ENCODE measurements at regions not wholly inside any gene's neighbourhood (a gene's known extent, or its start where the extent isn't known, plus 50 kb on each side); places are given as distances from the start of the nearest gene placed in this dataset.
"Not testable (repeated sequence)": the region's sequence is repeated elsewhere in the genome, so short reads cannot be mapped to it uniquely, and the experiment has no call there.

DNA sequence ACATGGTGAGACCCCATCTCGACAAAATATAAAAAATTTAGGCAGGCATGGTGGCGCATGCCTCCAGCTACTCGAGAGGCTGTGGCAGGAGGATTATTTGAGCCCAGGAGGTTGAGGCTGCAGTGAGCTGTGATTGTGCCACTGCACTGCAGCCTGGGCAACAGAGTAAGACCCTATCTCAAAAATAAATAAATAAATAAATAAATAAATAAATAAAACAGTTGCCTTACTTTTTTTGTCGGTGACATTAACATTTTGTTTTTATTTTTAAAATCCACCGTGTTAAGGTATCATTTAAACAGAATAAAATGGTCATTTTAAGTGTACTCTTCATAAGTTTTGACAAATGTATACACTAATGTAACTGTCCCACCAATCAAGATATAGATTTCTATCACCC is 57.0 kb downstream of the RASL11A start:
- no peak for DNase-seq

DNA sequence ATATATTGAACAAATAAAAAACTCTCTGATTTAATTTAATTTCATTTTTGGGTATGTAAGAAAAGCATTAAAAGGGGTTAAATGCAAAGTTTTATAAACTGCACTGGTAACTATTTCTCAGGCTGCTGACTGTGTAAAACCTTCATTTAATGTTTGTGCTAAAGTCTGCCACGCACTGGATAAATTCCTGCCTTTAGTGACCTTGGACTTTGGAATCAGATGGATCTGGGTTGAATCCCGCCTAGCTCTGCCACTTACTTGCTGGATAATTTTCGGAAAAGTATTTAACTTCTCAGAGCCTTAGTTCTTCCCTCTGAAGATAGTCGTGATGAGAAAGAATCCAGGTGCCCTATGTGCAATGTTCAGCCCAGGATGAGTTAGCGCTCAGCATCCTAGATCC is 58.6 kb downstream of the RASL11A start:
- no peak for DNase-seq

DNA sequence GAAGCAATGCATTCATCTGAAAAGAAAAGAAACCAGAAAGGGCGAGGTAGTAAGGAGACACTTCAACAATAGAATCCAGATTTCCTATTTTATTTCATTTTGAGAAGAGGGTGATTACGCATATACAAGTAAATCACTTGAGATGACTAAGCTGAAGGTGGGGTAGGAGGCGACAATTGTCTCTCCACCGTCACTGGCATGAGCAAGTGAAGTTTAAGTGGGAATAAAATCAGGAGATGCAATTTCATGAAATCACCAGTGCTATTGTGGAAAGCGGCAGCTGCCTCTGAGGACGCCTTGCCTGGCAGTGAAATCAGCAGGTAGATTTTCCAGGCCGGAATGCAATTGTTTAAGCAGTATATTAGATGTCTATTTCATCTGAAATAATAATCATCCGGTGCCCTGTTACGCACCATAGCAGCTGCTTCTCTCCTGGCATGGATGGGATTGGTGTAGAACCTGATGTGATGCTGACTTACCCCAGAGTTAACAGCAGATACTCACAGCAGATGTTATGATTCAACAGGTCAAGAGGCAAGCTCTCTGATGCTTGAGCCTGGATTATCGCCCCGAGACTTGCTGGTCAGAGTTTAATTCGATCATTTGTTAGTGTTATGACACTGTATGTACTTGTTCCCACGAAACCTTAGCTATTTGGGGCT is 64.3 kb downstream of the RASL11A start:
- DNase-seq: no peak

DNA sequence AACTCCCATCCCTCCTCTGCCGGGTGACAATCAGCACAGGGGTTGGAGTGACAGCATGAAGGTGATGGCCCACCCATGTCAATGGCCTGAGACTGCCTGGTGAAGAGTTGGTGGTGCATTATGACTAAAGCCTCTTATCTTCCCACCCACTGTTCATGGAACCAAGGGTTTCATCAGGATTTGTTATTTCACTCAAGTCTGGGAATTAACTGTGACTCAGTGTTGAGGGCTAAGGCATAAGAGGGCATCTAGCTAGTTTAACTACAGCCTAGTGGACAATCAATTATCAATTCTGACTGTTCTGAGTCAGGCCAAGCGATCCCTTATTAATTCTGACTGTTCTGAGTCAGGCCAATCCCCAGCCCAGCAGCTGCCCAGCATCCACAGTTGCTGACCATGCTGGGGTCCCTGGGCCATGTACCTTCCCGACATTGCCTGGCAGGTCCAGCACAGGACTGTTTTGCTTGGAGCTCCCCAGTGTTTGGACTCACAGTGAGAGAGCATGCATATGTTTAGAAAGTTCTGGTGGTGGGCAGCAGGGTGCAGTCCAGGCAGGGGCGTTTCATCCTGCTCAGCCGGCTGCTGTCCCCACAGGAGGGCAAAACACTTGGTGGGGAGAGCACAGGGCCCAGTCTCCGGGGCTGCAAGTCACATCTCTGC is 65.5 kb downstream of the RASL11A start:
- DNase-seq: no peak

DNA sequence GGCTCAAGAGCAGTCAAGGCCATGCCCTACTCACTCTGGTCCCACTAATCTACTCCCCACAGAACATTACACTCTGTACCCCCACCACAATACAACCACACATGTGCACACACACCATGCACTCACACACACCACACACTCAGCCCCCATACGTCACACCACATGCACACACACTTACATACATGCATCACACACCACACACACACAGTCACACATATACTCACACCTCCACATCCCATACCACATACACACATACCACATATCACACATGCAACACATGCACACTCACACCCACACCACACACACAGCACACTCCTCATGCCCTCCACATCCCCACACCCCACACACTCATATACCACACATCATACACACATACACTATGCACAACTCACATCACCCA is 67.6 kb downstream of the RASL11A start:
- DNase-seq: no peak

DNA sequence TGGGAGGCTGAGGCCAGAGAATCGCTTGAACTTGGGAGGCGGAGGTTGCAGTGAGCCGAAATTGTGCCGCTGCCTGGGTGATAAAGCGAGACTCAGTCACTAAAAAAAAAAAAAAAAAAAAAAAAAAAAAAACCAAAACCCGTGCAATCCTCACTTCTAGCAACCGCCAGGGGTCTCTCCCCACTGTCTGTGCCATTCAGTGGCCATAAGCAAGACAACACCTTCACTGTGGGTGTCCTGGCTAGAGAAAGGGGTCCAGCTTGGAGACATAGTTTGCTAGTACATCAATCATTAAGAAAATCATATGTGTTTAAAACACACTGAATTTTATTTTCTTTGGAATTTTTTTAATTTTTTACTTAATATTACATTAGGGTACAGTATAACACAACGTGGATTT is 68.2 kb downstream of the RASL11A start:
- no peak for DNase-seq

DNA sequence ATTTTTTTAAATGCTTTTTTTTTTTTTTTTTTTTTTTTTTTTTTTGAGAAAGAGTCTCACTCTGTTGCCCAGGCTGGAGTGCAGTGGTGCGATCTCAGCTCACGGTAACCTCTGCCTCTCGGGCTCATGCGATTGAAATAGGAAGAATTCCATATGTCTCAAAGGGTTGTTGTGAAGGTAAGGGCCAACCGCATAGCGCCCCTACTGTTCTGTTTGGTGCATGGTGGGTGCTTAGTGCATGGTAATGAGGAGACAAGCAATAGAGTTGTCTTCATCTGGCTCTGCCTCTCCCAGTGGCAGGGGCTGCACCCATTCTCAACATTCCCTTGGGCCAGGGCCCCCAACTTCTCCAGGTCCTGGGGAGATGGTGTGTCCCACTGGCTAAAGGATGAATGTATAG is 68.7 kb downstream of the RASL11A start:
- DNase-seq: peak; percentile 59 to 60

DNA sequence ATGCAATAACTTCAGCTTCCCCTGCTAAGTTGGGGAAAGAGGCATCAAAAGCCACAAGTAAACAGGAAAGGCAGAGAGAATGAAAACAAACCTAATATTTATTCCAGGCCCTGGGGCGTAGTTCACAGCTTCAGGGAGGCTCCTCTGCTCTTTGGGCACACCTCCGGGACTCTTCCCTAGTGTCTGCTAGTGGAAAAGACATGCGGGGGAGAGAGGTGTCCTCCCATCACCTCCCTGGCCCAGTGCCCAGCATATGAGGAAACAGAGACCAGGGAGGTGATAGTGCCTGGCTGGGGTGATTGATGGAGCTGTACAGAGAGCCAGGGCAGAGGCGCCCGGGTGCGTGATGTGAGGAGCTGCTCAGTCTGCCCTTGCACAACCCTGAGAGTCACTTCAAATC is 71.0 kb downstream of the RASL11A start:
- no peak for DNase-seq

DNA sequence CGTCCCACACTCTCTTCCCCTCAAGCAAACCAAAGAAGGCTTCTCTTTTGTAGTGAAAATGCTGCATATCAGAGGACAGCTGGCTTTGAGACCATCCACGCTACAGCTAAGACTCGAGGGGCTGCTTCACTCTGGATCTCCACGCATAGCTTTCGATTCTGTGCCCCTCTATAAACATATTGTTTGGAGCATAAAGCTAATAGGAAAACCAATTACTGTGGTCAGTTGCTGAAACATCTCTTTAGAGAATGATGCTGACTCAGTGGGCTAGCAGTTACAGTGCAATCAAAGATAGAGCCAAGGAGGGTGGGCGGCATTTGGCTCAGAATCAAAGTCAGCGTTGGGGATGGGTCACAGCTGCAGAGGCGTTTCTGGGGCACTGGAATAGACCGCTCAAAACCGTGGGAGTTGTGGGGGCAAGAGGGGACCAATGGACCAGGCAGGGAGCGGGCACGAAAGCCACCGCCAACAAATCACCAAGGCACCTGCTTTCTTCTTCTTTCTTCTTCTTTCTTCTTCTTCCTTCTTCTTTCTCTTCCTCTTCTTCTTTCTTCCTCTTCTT is 76.7 kb downstream of the RASL11A start:
- no peak for DNase-seq

DNA sequence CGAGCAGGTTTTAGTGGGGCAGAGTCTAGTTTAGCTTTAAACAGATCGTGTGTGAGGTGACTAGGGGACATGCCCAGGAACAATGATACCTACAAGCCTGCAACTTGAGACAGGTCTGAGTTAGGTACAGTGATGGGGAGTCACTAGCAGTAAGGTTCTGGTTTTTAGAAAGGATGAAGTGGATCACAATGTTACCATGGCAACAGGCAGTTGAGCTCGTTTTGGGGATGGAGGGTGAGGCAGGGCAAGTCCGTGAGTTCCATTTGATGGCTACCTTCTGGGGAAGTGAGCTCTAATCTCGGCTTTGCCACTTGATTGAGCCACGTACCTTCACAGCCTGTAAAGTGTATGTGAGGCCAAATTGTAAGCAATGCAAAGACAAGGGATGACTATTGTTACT is 76.0 kb upstream of the GTF3A start:
- no peak for DNase-seq

DNA sequence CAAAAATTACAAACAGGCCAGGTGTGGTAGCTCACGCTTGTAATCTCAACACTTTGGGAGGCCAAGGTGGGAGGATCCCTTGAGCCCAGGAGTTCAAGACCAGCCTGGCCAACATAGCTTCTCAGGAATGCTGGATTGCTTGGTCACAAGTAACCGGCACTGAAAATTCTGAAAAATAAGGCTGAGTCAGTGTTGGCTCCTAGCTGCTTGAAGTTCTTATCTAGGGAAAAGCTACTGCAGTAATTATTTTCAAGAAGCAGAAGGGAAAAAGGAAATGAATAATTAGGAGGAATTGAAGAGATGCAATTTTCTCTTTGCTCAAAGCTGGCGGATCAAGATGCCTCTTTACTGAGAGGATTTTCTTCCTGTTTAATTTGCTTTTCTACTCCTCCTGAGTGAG is 75.0 kb upstream of the GTF3A start:
- DNase-seq: no peak

DNA sequence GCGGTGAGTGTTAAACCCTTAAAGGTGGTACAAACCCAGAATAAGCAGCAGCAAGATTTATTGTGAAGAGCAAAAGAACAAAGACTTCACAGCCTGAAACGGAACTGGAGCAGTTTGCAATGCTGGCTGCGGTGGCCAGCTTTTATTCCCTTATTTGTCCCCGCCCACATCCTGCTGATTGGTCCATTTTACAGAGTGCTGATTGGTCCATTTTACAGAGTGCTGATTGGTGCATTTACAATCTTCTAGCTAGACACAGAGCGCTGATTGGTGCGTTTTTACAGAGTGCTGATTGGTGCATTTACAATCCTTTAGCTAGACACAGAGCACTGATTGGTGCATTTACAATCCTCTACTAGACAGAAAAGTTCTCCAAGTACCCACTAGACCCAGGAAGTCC is 73.6 kb upstream of the GTF3A start:
- not testable (repeated sequence) for DNase-seq

DNA sequence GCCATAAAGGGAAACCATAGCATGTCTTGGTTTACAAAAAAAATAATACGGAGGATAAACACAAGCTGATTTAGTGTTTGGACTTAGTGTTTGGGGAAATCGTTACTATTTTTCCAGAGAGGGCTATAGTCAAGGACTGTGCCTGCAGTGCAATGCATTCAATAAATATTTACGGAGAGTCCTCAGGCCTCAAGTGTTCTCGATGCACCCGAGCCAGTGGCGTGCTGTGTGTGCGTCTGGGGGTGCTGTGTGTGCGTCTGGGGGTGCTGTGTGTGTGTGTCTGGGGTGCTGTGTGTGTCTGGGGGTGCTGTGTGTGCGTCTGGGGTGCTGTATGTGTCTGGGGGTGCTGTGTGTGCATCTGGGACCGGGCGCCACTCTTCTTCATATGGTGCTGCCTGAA is 71.7 kb upstream of the GTF3A start:
- no peak for DNase-seq

DNA sequence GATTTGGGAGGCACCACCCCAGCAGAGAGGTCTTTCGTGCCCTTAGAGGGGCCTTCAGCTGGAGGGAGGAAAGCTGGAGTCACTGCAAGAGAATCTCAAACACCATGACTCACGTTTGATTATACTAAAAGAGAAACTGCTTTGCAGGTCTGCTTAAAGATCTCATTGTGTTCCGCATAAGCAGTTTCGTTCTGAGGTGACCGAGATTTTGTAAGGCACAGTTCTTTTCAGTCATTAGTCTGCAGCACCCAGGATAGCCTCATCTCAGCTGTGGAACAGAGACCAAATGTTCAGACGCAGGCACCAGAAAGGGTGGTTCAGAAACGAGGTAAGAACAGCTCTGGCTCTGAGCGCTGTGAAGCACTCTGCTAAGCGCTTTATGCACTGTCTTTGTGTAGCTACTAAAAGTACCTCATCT is 71.2 kb upstream of the GTF3A start:
- DNase-seq: peak; percentile 46 to 61

DNA sequence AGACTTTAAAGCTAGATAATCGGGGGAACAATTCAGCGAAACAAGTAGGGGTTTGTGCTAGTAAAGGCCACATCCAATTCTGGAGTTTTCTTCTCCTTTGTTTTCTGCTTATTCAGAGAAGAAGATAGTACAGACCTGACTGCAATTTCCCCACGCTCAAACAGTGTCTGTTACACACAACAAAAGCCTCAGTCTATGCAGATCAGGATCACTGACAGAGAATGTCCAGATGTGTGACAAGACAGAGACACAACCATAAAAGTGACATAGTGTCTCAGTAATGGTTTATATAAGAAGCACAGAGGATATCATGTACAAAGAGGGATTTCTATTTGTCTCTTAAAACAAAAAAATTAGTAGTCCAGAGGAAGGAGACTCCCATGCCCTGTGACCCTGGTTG is 70.7 kb upstream of the GTF3A start:
- no peak for DNase-seq

DNA sequence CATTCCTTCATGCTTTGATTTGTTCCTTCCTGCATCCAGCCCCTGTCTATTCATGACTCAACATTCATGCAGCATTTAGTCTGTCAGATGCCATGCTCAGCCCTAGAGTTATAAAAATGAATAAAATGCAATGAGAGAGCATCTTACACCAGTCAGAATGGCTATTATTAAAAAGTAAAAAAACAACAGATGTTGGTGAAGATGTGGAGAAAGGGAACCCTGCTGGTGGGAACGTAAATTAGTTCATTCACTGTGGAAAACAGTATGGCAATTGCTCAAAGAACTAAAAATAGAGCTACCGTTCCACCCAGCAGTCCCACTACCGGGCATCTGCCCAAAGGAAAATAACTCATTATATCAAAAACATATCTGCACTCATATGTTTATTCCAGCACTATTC is 70.0 kb upstream of the GTF3A start:
- DNase-seq: no peak

DNA sequence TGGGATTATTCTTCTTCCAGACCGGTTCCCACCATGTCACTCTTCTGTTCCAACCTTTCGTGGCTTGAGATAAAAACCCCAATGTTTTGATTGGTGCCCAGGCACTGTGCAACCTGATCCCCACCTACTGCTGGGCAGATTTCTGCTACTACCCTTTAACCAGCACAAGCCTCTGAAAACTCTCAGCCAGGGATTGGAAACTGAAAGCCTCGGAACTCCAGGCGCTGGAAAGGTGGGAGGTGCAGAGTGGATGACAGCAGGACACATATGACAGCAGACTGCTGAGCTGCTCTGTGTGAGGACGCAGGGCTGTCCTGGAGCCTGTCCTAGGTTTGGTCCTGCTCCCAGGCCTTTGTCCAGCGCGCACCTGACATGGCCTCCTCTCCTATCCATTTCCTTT is 68.5 kb upstream of the GTF3A start:
- no peak for DNase-seq

DNA sequence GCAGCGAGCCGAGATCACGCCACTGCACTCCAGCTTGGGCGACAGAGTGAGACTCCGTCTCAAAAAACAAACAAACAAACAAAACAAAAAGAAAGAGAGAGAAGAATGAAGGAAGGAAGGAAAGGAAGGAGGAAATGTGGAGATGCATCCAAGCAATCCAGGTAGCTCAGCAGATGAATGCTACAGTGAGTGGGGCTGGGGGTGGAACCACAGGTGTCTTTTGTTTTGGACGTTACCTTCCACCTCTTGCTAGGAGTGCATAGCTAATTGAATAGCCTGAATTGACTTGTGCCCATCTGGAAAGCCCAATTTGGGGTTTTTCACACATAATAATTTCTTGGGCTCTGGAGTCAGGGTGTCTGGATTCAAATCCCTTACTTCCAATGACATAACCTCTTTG is 66.0 kb upstream of the GTF3A start:
- no peak for DNase-seq

DNA sequence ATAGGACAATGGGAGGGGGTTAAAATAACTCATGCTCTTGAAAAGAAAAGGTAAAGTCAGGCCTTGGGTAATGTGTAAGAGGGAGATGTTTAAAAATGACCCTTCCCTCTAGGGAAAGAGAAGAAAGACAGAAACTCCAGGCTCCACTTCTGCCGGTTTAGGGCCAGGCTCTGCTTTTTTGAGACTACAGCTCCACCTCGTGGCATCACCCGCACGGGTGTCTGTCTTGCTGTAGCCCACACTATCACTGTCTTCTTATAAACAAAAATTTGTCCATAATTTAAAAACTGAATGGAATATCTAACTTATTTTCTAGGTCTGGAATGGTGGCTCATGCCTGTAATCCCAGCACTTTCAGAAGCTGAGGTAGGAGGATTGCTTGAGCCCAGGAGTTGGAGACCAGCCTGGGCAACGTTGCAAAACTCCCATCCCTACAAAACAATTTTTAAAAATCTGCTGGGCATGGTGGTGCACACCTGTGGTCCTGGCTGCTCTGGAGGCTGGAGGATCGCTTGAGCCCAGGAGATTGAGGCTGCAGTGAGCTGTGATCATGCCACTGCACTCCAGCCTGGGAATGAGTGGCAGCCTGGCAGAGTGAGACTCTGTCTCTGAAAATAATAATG is 65.1 kb upstream of the GTF3A start:
- peak; percentile 69 to 76 for DNase-seq

DNA sequence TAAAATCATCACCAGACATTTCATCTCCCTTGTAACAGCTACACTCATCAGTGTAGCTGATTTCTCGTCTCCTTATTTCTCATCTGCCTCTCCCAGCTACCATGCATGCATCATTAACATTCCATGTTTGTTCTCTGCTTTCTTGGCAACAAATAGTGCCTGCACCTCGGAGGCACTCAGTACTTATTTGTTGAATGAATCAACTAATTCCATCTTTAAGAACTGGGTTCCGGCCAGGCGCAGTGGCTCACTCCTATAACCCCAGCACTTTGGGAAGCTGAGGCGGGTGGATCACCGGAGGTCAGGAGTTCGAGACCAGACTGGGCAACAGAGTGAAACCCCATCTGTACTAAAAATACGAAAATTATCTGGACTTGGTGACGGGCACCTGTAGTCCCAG is 63.9 kb upstream of the GTF3A start:
- DNase-seq: no peak

DNA sequence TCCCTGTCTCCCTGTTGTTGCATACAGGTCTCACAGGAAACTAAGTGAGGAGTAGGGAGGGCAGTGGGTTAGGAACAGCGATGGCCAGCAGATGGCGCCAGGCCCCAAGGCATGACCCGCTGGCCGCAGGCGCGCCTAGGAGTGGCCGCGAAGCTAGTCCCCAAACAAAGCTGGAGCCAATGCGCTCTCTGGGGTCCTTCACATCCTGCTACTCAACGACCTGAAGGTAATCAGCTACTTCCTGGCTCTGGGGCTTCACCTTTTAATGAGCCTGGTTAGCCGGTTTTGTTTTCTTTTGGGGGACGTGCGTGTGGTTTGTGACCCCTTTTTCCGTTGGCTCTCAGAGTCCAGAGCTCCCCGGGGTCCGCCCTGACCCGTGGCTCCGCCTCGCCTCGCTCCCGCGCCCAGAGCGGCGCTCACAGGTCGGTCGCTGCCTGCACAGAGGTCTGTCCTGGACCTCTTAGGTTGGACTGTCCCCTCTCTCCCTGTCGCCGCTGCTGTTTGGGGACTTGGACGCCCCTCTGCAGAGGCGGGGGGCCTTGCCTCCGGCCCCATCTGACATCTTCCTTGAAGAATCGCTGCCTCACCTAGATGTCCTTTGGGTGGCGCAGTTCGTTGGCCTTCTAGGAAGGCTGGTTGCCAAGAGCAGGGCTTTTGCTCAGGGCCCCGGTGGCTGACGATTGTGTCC is 62.2 kb upstream of the GTF3A start:
- DNase-seq: peak; percentile 86 to 87

DNA sequence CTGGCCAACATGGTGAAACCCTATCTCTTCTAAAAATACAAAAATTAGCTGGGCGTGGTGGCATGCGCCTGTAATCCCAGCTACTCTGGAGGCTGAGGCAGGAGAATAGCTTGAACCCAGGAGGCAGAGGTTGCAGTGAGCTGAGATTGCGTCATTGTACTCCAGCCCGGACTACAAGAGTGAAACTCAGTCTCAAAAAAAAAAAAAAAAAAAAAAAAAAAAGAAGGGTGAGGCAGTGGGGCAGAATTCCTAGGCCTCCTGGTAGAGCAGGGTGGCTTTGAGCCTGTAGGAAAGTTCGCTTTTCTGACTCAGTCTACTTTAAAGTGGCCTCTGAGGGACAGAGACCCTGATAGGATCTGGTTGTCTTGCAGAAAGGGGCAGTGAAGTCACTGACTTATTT is 60.8 kb upstream of the GTF3A start:
- DNase-seq: not testable (repeated sequence)

DNA sequence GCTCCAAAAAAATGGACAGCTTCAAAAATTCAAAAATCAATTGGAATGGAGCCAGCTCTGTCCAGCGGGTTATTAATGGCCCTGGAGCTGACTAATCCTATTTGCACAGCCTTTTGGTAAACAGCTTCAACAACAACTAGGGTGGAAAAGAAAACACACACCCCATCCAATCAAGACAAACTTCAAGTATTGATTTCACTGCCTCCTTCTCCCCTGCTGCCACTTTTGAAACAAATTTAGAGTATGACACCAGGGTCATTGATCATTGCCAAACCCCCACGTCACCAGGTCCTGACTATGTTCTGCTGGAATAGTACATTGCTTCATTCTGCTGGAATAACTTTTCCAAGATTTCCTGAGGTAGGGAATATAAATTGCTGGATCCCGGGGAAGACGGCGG is 56.8 kb upstream of the GTF3A start:
- no peak for DNase-seq

Data from activated T-cell treated with anti-CD3 and anti-CD28 coated beads, Interleukin-2, amount 50 U/mL, for 48 hours (primary cell).